ENCODE measurements at regions not wholly inside any gene's neighbourhood (a gene's known extent, or its start where the extent isn't known, plus 50 kb on each side); places are given as distances from the start of the nearest gene placed in this dataset.

GRCh38 chr4:14659286-14659685, 343.0 kb upstream of the CPEB2 start:
- Histone ChIP-seq H3K4me3 (ENCODE audit: low read length in 3 of 3) (no peak overlapping the region), H3K9me3 (ENCODE audit: control insufficient read depth in 2 of 3, insufficient read depth in 1 of 3, low read length in 3 of 3) (no peaks in the 10 kb centered on the region), H3K36me3 (ENCODE audit: control insufficient read depth in 2 of 3, insufficient read depth in 3 of 3, low read length in 3 of 3) (no peaks in the 10 kb centered on the region), H3K4me1 (ENCODE audit: control insufficient read depth in 2 of 3, insufficient read depth in 2 of 3, low read depth in 1 of 3, low read length in 3 of 3) (no peaks in the 10 kb centered on the region), H3K9ac (ENCODE audit: low read length in 3 of 3) (no peak overlapping the region), H3K27me3 (ENCODE audit: control insufficient read depth, insufficient read depth, low read length) (no peaks in the 10 kb centered on the region), H3K27ac (ENCODE audit: low read depth in 2 of 2, low read length in 2 of 2) (no peak overlapping the region)
- intact Hi-C loops (cut with DNase I), result no loop called here
- no peak for TF ChIP-seq CTCF (IDR thresholded peaks at IDR 0.05; ENCODE audit: borderline replicate concordance, extremely low read depth, insufficient read depth)
- DNase-seq (no peak), FAIRE-seq (no peak)

DNA sequence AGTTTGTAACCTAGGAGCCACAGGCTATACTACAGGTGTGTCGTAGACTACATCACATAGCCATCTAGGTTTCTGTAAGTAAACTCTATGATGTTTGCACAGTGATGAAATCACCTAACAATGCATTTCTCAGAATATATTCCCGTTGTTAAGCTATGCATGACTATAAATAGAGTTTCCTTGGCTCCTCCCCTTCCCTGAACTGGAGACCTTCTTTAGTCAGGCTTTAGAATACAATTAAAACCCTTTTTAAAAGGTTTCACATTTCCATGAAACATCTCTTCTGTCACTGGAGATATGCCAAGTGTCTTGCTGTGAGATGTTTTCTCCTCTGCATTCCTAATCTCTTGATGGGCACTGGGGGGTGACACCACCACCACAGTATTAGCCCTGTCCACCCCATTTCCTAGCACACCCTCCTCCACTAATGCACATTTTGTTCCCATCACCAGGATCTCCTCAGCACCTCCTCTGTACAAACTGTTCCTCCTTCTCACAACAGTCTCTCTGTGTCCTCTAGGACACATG, 334.6 kb upstream of the CPEB2 start:
- Histone ChIP-seq H3K4me1 (ENCODE audit: control insufficient read depth in 2 of 3, insufficient read depth in 2 of 3, low read depth in 1 of 3, low read length in 3 of 3) (no peaks in the 10 kb centered on the region), H3K36me3 (ENCODE audit: control insufficient read depth in 2 of 3, insufficient read depth in 3 of 3, low read length in 3 of 3) (no peaks in the 10 kb centered on the region), H3K27me3 (ENCODE audit: control insufficient read depth, insufficient read depth, low read length) (no peaks in the 10 kb centered on the region), H3K9me3 (ENCODE audit: control insufficient read depth in 2 of 3, insufficient read depth in 1 of 3, low read length in 3 of 3) (peaks cover 0 to 2% (median 2%) of the 10 kb centered on the region in 3 donors), H3K4me3 (ENCODE audit: low read length in 3 of 3) (no peak overlapping the region), H3K9ac (ENCODE audit: low read length in 3 of 3) (no peak overlapping the region), H3K27ac (ENCODE audit: low read depth in 2 of 2, low read length in 2 of 2) (no peak overlapping the region)
- FAIRE-seq (no peak), DNase-seq (no peak)
- TF ChIP-seq CTCF (IDR thresholded peaks at IDR 0.05; ENCODE audit: borderline replicate concordance, extremely low read depth, insufficient read depth), result no peak
- intact Hi-C loops (cut with DNase I), result no loop called here

- H3K4me3 ChIP-seq (ENCODE audit: low read length in 3 of 3), result no peak overlapping the region
- FAIRE-seq, result no peak
- no peak for TF ChIP-seq CTCF (IDR thresholded peaks at IDR 0.05; ENCODE audit: borderline replicate concordance, extremely low read depth, insufficient read depth)
- intact Hi-C loops (cut with DNase I), result no loop called here
- no peaks in the 10 kb centered on the region for H3K4me1 ChIP-seq (ENCODE audit: control insufficient read depth in 2 of 3, insufficient read depth in 2 of 3, low read depth in 1 of 3, low read length in 3 of 3)
- peaks cover 0 to 2% (median 2%) of the 10 kb centered on the region in 3 donors for H3K9me3 ChIP-seq (ENCODE audit: control insufficient read depth in 2 of 3, insufficient read depth in 1 of 3, low read length in 3 of 3)
- no peak overlapping the region for H3K9ac ChIP-seq (ENCODE audit: low read length in 3 of 3)
- H3K27ac ChIP-seq (ENCODE audit: low read depth in 2 of 2, low read length in 2 of 2), result no peak overlapping the region
- H3K36me3 ChIP-seq (ENCODE audit: control insufficient read depth in 2 of 3, insufficient read depth in 3 of 3, low read length in 3 of 3), result no peaks in the 10 kb centered on the region
- H3K27me3 ChIP-seq (ENCODE audit: control insufficient read depth, insufficient read depth, low read length), result no peaks in the 10 kb centered on the region
- no peak for DNase-seq
Observed at GRCh38 chr4:14668296-14668695, 334.0 kb upstream of the CPEB2 start.

GRCh38 chr4:14669371-14669770, 332.9 kb upstream of the CPEB2 start:
- no peaks in the 10 kb centered on the region for H3K27me3 ChIP-seq (ENCODE audit: control insufficient read depth, insufficient read depth, low read length)
- H3K4me3 ChIP-seq (ENCODE audit: low read length in 3 of 3), result no peak overlapping the region
- no peak overlapping the region for H3K9ac ChIP-seq (ENCODE audit: low read length in 3 of 3)
- no peak overlapping the region for H3K27ac ChIP-seq (ENCODE audit: low read depth in 2 of 2, low read length in 2 of 2)
- no peaks in the 10 kb centered on the region for H3K4me1 ChIP-seq (ENCODE audit: control insufficient read depth in 2 of 3, insufficient read depth in 2 of 3, low read depth in 1 of 3, low read length in 3 of 3)
- intact Hi-C loops (cut with DNase I), result no loop called here
- FAIRE-seq, result no peak
- H3K9me3 ChIP-seq (ENCODE audit: control insufficient read depth in 2 of 3, insufficient read depth in 1 of 3, low read length in 3 of 3), result peaks cover 0 to 2% (median 2%) of the 10 kb centered on the region in 3 donors
- H3K36me3 ChIP-seq (ENCODE audit: control insufficient read depth in 2 of 3, insufficient read depth in 3 of 3, low read length in 3 of 3), result no peaks in the 10 kb centered on the region
- DNase-seq, result no peak
- TF ChIP-seq CTCF (IDR thresholded peaks at IDR 0.05; ENCODE audit: borderline replicate concordance, extremely low read depth, insufficient read depth), result no peak
